GM12878 (cell line): ENCODE measurements at regions not wholly inside any gene's neighbourhood (a gene's known extent, or its start where the extent isn't known, plus 50 kb on each side); places are given as distances from the start of the nearest gene placed in this dataset.

ENCODE experiments used
- ATF7 ChIP-seq: fragments of 450-650 bp; IDR thresholded peaks from 2 replicates; pipeline ENCODE4 v1.6.1; 2016; ENCODE audit warnings: low read depth, mild to moderate bottlenecking
- BACH1 ChIP-seq: fragments of 450-650 bp; IDR thresholded peaks from 2 replicates; pipeline ENCODE4 v1.6.1; 2017; ENCODE audit warnings: mild to moderate bottlenecking, borderline replicate concordance
- CHD1 ChIP-seq: IDR thresholded peaks from 2 replicates; pipeline ENCODE4 v1.6.1; 2012; ENCODE audit warnings: low read depth, low read length, improper control_type of control experiment
- CUX1 ChIP-seq: IDR thresholded peaks from 2 replicates; pipeline ENCODE4 v1.6.1; 2012; ENCODE audit warnings: improper control_type of control experiment, low read depth, low read length; ENCODE audit not compliant: insufficient replicate concordance
- E2F4 ChIP-seq: IDR thresholded peaks from 2 replicates; pipeline ENCODE4 v1.6.1; 2012; ENCODE audit warnings: low read depth, low read length, improper control_type of control experiment
- EZH2 ChIP-seq: IDR thresholded peaks from 2 replicates; pipeline ENCODE4 v1.6.1; 2012; ENCODE audit warnings: low read depth, mild to moderate bottlenecking, control low read depth, inconsistent platforms, low read length, borderline replicate concordance; ENCODE audit not compliant: control insufficient read depth
- IKZF1 ChIP-seq: fragments of 450-650 bp; conservative IDR thresholded peaks from 2 replicates; pipeline ENCODE4 v1.6.1; 2017; ENCODE audit warnings: antibody characterized with exemption, mild to moderate bottlenecking
- MEF2A ChIP-seq: IDR thresholded peaks from 2 replicates; pipeline ENCODE4 v1.6.1; 2011; ENCODE audit warnings: low read depth, mild to moderate bottlenecking, low read length, moderate library complexity; ENCODE audit not compliant: insufficient read depth
- MTA2 ChIP-seq: fragments of 450-650 bp; IDR thresholded peaks from 2 replicates; pipeline ENCODE4 v1.6.1; 2016; ENCODE audit warnings: low read depth, mild to moderate bottlenecking, moderate library complexity
- MXI1 ChIP-seq: fragments of 150-350 bp; IDR thresholded peaks from 2 replicates; pipeline ENCODE4 v1.6.1; 2011; ENCODE audit warnings: low read depth, mild to moderate bottlenecking, inconsistent platforms, low read length, improper control_type of control experiment
- MYB ChIP-seq: fragments of 150-350 bp; IDR thresholded peaks from 2 replicates; pipeline ENCODE4 v1.6.1; 2014; ENCODE audit warnings: mild to moderate bottlenecking, low read depth, low read length, borderline replicate concordance
- MYC ChIP-seq: IDR thresholded peaks from 2 replicates; pipeline ENCODE4 v1.6.1; 2011; ENCODE audit warnings: mild to moderate bottlenecking, low read length, moderate library complexity, inconsistent platforms; ENCODE audit not compliant: insufficient read depth, insufficient replicate concordance, insufficient read length, severe bottlenecking
- PAX5 ChIP-seq: IDR thresholded peaks from 2 replicates; pipeline ENCODE4 v1.6.1; 2011; ENCODE audit warnings: low read depth, low read length, borderline replicate concordance
- POLR2A ChIP-seq: IDR thresholded peaks from 2 replicates; pipeline ENCODE4 v1.6.1; 2011; ENCODE audit warnings: low read depth, mild to moderate bottlenecking, low read length
- SP1 ChIP-seq: IDR thresholded peaks from one replicate; pipeline ENCODE4 v1.6.1; 2011; ENCODE audit warnings: low read depth, low read length
- TARDBP ChIP-seq: IDR thresholded peaks from 2 replicates; pipeline ENCODE4 v1.6.1; 2016; ENCODE audit warnings: borderline replicate concordance
- ZBTB11 ChIP-seq: fragments of 450-650 bp; formaldehyde crosslinking; IDR thresholded peaks from 2 replicates; pipeline ENCODE4 v1.5.0; 2022; ENCODE audit warnings: mild to moderate bottlenecking, missing genetic modification characterization
- ZBTB40 ChIP-seq: fragments of 450-650 bp; IDR thresholded peaks from 2 replicates; pipeline ENCODE4 v1.6.1; 2016; ENCODE audit warnings: mild to moderate bottlenecking, moderate library complexity, borderline replicate concordance

GRCh38 chr1:101379950-101380349, 143.1 kb downstream of the S1PR1 start (continued):
- TF ChIP-seq ZBTB40 = no peak
- TF ChIP-seq TARDBP = no peak
- no peak for TF ChIP-seq MYC
- TF ChIP-seq EZH2 = no peak
- peak; percentile 43 for TF ChIP-seq ATF7
- TF ChIP-seq POLR2A = no peak
- TF ChIP-seq MYB = no peak
- TF ChIP-seq PAX5 = no peak
- TF ChIP-seq BACH1 = no peak
- no peak for TF ChIP-seq CUX1
- no peak for TF ChIP-seq MXI1
- 0 out of 2 replicates have a peak, but pooled peaks have one; percentile 12 for TF ChIP-seq MEF2A
- TF ChIP-seq MTA2 = peak; percentile 33
- no peak for TF ChIP-seq SP1
- no peak for TF ChIP-seq CHD1
- TF ChIP-seq IKZF1 = no peak; the same call in 1 of the 2 replicates
- no peak for TF ChIP-seq ZBTB11 (CRISPR knock-in tag)
- TF ChIP-seq E2F4 = no peak
